ENCODE measurements at regions not wholly inside any gene's neighbourhood (a gene's known extent, or its start where the extent isn't known, plus 50 kb on each side); places are given as distances from the start of the nearest gene placed in this dataset.

- H3K79me2 ChIP-seq (ENCODE audit: insufficient read depth, low read length): no peaks in the 10 kb centered on the region
Observed at GRCh38 chr20:4304601-4305000, 55.5 kb upstream of the ADRA1D start.

More at GRCh38 chr20:4304601-4305000, 55.5 kb upstream of the ADRA1D start:
- Mint-ChIP-seq H3K4me1 (no peaks in the 10 kb centered on the region), H3K27ac (no peak overlapping the region; a peak in 1 of 7 replicates), H3K36me3 (ENCODE audit: insufficient read depth in 1 of 3, low read depth in 3 of 3) (0 out of 7 replicates have a peak, but pooled peaks cover 0 to 2% (median 0%) of the 10 kb centered on the region in 3 experiments), H3K27me3 (ENCODE audit: low read depth) (no peaks in the 10 kb centered on the region; the same call in none of the 2 replicates), H3K9me3 (peaks cover 0 to 2% of the 10 kb centered on the region in 2 experiments; a peak in 1 of 5 replicates), H3K4me3 (no peak overlapping the region)
- Histone ChIP-seq H3K23ac (ENCODE audit: insufficient read length, low read depth, low read length) (no peak overlapping the region), H3K18ac (ENCODE audit: insufficient read length, low read depth, low read length) (no peak overlapping the region), H3T11ph (ENCODE audit: low read length) (no peak overlapping the region), H3K79me1 (ENCODE audit: insufficient read depth, low read depth, low read length, poor library complexity, severe bottlenecking) (no peaks in the 10 kb centered on the region), H3K27ac (ENCODE audit: insufficient read length, low read depth, low read length) (no peak overlapping the region), H3K4ac (ENCODE audit: low read depth, low read length) (no peak overlapping the region), H3K56ac (ENCODE audit: insufficient read length, low read depth, low read length) (no peak overlapping the region), H4K5ac (ENCODE audit: insufficient read length, low read depth, low read length) (no peak overlapping the region), H4K8ac (replicated peaks; ENCODE audit: insufficient read length, low read depth, low read length) (no peak overlapping the region), H3K14ac (ENCODE audit: insufficient read depth, low read length) (no peak overlapping the region), H2BK20ac (ENCODE audit: low read depth, low read length, poor library complexity, severe bottlenecking) (no peak overlapping the region), H3K23me2 (ENCODE audit: insufficient read length, low read depth, low read length, poor library complexity, severe bottlenecking) (no peaks in the 10 kb centered on the region), H2BK12ac (ENCODE audit: insufficient read length, low read depth, low read length) (no peak overlapping the region), H3K9ac (ENCODE audit: extremely low read depth, insufficient read length, low read length) (no peak overlapping the region), H3K27me3 (ENCODE audit: insufficient read depth, low read length) (no peaks in the 10 kb centered on the region), H3K4me2 (ENCODE audit: insufficient read depth, insufficient read length, low read length) (no peak overlapping the region), H3K4me1 (ENCODE audit: insufficient read depth, low read length) (no peaks in the 10 kb centered on the region), H2BK120ac (ENCODE audit: low read depth, low read length, poor library complexity, severe bottlenecking) (no peak overlapping the region), H2BK15ac (ENCODE audit: low read depth, low read length) (no peak overlapping the region), H2BK5ac (ENCODE audit: insufficient read length, low read length) (no peak overlapping the region), H3K9me3 (ENCODE audit: control insufficient read depth, low read depth, low read length) (no peaks in the 10 kb centered on the region), H4K91ac (ENCODE audit: insufficient read length, low read depth, low read length) (no peak overlapping the region), H2AK5ac (ENCODE audit: insufficient read length, low read length) (no peak overlapping the region), H4K20me1 (ENCODE audit: control insufficient read depth, insufficient read depth, insufficient read length) (no peaks in the 10 kb centered on the region), H2AFZ (ENCODE audit: low read length) (no peak overlapping the region)
- no CpG with 5 or more reads among the region's 5 CpGs for WGBS (ENCODE audit: extremely low coverage, insufficient read length, low lambda C conversion rate)
- no peak for DNase-seq
- TF ChIP-seq CTCF (conservative IDR thresholded peaks at IDR 0.05): no peak

All from H9 (cell line).